ENCODE measurements at regions not wholly inside any gene's neighbourhood (a gene's known extent, or its start where the extent isn't known, plus 50 kb on each side); places are given as distances from the start of the nearest gene placed in this dataset.

GRCh38 chr4:64747919-64748715 is 338.9 kb upstream of the TECRL start:
- TF ChIP-seq, protein P1, sequence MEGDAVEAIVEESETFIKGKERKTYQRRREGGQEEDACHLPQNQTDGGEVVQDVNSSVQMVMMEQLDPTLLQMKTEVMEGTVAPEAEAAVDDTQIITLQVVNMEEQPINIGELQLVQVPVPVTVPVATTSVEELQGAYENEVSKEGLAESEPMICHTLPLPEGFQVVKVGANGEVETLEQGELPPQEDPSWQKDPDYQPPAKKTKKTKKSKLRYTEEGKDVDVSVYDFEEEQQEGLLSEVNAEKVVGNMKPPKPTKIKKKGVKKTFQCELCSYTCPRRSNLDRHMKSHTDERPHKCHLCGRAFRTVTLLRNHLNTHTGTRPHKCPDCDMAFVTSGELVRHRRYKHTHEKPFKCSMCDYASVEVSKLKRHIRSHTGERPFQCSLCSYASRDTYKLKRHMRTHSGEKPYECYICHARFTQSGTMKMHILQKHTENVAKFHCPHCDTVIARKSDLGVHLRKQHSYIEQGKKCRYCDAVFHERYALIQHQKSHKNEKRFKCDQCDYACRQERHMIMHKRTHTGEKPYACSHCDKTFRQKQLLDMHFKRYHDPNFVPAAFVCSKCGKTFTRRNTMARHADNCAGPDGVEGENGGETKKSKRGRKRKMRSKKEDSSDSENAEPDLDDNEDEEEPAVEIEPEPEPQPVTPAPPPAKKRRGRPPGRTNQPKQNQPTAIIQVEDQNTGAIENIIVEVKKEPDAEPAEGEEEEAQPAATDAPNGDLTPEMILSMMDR (IDR thresholded peaks at IDR 0.05; ENCODE audit: borderline replicate concordance, extremely low read depth, low read length, poor library complexity, severe bottlenecking): no peak
- TF ChIP-seq EZH2 (IDR thresholded peaks at IDR 0.05; ENCODE audit: borderline replicate concordance, low read depth, low read length, severe bottlenecking): no peak
